HG02840 (cell line): ENCODE measurements at regions not wholly inside any gene's neighbourhood (a gene's known extent, or its start where the extent isn't known, plus 50 kb on each side); places are given as distances from the start of the nearest gene placed in this dataset.
"Not testable (repeated sequence)": the region's sequence is repeated elsewhere in the genome, so short reads cannot be mapped to it uniquely, and the experiment has no call there.

Experiments
- ATAC-seq: cut with Tn5 transposase; IDR thresholded peaks from one replicate; pipeline ENCODE4 v1.9.1; 2021; ENCODE audit warnings: mild to moderate bottlenecking, moderate library complexity, moderate number of reproducible peaks; ENCODE audit not compliant: unreplicated experiment, low FRiP score

DNA sequence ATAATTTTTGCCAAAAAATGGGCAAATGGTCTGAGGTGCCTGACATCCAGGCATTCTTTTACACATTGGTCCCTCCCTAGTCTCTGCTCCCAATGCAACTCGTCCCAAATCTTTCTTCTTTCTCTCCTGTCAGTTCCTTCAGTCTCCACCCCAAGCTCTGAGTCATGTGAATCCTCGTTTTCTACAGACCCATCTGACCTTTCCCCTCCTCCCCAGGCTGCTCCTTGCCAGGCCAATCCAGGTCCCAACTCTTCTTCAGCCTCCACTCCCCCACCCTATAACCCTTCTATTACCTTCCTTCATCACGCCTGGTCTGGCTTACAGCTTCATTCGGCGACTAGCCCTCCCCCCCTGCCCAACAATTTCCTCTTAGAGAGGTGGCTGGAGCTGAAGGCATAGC, 55.3 kb downstream of the BBS10 start:
- not testable (repeated sequence) for ATAC-seq

GRCh38 chr12:76292305-76292704, 55.9 kb downstream of the BBS10 start:
- ATAC-seq = not testable (repeated sequence)

- no peak for ATAC-seq
Observed at GRCh38 chr12:76290963-76291859, 57.0 kb downstream of the BBS10 start.

DNA sequence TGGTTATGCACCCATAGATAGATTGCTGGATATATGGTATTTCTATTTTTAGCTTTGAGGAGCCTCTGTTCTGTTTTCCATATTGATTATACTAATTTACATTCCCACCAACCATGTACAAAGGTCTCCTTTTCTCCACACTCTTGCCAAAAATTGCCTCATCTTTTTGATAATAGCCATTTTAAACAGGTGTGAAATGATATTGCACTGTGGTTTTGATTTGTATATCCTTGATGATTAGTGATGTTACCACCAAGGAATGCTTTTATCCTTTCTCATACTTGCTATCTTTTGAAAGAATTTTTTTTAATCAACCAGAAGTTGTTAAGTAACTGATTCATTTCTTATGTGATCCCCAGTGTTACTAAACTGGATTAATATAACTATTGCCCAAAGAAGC, 60.0 kb downstream of the BBS10 start:
- no peak for ATAC-seq

DNA sequence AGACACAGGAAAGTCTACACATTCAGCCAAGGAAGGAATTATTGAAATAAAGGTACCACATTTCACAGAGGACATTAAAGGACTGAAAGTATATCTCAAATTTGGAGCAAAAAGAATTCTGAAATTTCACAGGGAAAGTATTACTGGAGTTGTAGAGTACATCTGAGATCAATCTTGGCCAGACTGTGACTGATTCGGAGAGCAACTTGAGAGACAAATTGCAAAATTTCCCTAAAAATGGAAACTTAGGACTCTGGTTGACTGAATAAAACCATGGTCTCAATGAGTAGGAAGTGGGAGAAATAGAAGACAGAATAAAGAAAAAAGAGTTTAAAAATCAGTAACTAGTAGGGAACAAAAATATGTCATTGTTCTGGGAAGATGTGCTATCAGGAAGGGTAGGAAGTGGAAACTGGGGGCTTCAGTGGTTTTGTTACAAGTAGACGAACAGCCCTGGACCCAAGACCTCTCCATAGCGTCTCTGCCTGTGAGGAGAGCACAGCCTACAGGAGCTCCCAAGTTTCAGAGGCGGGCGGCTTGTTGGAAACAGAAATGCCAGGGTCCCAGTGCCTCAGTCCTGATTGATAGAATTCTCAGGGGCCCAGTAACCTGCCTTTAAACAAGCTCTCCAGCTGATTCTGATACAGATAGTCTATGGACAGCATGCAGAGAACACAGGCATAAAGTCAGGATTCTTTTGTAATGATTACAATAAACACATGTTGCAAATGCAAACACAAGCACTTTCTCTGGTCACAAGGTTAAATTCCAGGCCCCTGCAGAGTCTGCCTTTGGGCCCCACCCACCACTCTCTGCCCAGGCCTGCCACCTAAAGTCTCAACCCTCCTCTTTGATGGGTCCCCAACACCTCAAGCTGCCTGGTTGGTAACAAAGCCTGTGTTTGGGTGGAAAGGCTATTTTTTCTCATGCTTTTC, 63.1 kb downstream of the BBS10 start:
- no peak for ATAC-seq

- no peak for ATAC-seq
Observed at GRCh38 chr12:76282744-76283143, 65.5 kb downstream of the BBS10 start.

DNA sequence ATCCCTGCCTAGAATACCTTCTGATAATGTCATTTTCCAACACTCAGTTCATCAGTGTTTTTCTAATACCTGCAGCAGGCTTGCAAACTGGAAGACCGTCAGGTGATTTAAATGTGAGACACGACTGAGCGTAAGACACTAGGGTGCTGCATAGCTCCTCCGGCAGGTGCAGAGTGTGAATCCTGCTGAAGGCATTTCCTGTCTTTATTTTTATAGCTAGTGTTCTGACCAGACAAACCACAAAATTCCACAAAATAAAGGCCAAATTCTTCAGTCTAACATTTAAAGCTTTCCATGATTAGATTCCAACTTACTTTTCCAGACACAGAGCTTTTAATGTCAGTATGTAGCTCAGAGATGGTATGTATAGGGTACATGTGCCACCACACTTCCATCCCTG, 70.7 kb downstream of the BBS10 start:
- no peak for ATAC-seq

GRCh38 chr12:76276499-76277151, 71.6 kb downstream of the BBS10 start:
- no peak for ATAC-seq

DNA sequence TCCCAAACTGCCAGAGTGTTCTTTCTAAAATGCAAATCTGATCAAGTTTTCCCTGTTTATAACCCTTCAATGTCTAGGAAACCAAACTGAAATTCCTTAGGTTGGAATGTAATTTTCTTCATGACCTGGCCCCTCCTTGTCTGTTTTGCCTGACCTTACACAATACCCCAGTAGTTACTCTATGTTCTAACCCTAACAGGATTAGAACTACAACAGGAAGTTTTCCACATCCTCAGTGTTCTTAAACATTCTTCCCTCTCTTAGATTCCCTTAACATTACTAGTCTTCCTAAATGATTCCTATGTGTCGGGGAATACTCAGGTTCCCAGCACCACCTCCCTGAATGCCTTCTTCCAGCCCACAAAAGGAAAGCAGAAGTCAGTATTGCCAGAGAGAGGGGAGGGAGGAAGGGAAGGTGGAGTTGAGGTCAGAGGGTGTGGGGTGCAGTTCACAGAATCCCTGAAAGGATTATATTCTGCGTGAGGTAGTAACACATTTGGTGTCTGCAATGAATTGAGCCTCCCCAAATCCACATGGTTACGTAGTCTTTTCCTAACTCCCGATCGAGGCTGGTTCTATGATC, 72.6 kb downstream of the BBS10 start:
- ATAC-seq = no peak

DNA sequence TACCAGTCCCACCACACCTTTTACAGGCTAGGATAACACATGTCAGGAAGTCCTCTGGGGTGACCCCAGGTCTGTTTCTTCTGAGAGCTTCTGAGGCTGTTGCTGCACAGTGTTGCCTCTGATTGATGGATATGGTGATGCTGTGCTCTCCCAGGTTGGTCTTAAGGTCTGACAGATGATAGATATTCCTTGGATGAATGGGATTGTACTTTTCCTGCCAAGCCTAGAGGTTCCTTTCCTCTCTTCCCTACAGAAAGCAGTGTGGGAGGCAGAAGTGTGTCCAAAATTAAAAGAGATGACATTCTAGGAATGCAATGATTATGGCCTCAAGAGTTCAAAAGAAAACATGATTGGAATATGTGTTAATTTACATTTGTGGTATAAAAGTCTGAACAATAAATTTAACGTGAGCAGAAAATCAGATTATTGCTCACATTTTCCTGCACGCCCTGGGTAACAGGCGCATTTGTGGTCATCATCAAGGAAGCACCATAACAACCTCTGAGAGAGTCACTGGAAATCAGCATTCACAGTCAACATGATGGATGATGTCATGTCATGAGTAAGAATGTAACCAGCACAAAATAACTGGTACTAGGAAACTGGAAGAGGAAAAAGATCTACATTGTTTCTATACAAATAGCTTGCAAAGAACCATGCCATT, 73.7 kb downstream of the BBS10 start:
- ATAC-seq = no peak

DNA sequence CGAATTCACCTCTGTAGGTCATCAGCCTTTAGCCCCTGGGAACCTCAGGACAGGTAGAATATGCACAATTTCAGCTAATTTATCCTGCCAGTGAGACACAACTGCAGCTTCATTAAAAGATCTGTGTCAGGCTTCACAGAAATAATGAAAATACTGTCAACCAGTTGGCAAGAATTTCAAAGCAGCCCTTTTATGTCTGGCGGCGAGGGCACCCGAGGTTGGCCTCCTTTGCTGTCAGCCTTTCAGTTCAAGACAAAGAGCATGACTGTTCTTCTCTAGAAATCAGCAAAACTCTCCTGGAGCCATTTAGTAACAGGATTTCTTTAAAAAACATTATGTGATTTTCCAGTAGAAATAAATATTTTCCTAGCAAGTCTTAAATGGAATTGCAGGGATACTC, 75.9 kb downstream of the BBS10 start:
- no peak for ATAC-seq

DNA sequence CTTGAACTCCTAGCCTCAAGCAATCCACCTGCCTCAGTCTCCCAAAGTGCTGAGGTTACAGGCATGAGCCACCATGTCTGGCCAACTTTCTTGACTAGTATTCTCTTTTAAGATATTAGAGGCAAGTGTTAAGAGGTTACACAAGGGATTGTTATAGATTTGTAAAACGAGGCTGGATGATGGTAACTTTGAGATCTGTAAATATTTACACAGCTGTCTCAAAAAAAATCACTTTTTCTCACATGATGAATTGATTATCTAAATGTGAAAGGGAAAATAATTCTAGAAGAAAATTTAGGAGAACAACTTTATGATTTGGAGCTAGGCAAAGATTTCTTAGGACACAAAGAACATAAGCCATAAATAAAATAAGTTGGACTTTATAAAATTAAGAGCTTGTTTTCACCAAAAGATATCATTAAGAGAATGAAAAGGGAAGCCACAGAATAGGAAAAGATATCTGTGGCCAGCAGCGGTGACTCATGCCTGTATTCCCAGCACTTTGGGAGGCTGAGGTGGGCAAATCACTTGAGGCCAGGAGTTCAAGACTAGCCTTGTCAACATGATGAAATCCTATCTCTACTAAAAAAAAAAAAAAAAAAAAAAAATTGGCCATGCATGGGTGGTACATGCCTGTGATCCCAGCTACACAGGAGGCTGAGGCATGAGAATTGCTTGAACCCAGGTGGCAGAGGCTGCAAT, 77.4 kb downstream of the BBS10 start:
- no peak for ATAC-seq

DNA sequence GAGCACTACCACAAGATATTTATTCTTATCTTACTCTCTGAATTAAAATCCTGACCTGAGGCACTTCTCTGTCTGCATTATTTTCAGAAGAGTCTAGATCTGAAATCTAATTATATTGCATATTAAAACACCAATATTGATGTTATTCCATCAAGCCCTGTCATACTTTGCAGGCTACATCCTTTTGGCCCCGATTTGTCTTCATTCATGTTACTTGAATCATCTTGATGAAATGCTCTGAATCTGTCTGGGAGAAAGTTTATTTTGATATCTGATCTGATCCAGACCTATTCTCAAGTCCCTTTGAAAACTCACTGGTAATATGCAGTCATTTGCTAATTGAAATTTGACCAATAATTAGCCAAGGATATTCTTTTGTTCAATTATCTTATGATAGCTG, 79.9 kb downstream of the BBS10 start:
- ATAC-seq = no peak

DNA sequence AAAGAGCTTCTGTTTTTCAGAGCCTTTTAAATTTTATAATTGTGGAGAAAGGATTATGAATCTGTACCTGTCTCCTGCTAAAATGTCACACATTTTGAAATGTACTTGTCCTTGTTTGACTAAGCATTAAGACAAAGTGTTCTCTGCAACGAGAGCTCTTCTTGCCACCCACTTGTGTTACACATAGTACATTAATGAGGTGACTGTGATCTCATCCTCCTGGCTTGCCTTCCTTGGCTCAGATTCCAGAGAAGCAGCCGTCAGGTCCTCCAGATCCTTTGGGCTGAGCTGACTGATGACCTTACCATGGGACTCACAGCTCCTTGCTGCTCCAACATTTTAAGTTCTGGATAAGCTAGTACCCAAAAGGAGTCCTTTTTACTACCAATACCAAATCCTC, 81.4 kb downstream of the BBS10 start:
- no peak for ATAC-seq

DNA sequence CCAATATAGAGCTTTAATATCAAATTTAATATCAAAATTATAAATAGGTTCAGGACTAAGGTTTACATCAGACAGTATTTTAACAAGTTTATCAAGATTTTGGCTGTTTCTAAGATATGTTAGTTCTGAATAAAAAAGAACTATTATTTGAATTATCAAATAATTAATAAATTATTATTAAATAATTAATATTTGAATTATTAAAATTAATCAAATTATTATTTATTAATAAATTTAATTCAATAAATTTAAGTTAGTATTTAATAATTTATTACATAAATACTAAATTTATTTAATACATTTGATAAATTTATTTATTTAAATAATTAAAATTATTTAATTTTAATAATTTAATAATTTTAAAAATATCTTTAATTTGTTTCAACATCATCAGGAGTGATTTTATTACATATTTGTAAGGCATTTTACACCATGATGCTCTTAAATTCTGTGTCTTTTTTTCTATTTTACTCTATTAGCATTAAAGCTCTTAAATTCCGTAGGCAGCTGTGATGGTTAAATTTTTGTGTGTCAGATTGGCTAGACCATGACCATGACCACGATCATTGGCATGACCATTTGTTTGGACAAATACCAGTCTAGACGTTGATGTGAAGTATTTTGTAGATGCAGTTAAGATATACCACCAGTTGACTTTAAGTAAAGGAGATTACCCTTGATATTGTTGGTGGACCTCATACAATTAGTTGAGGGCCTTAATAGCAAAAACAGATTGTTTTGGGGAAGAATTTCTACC, 82.6 kb downstream of the BBS10 start:
- no peak for ATAC-seq

GRCh38 chr12:76264611-76265012, 83.6 kb downstream of the BBS10 start:
- no peak for ATAC-seq

- no peak for ATAC-seq
Observed at GRCh38 chr12:76263696-76264095, 84.5 kb downstream of the BBS10 start.

GRCh38 chr12:76260390-76260748, 87.8 kb downstream of the BBS10 start:
- ATAC-seq = no peak
